Loucy (cell line): ENCODE measurements at regions not wholly inside any gene's neighbourhood (a gene's known extent, or its start where the extent isn't known, plus 50 kb on each side); places are given as distances from the start of the nearest gene placed in this dataset.

Experiments
- EZH2phosphoT487 ChIP-seq: fragments of 200-600 bp; IDR thresholded peaks from 2 replicates; pipeline ENCODE4 v1.6.1; 2018; ENCODE audit warnings: antibody characterized with exemption, mild to moderate bottlenecking, moderate library complexity, borderline replicate concordance
- TF ChIP-seq, protein P1 (sequence below): fragments of 200-600 bp; sonication (generic); conservative IDR thresholded peaks from 2 replicates; pipeline ENCODE4 v1.5.1; 2014; ENCODE audit warnings: mild to moderate bottlenecking, antibody characterized with exemption, low read length

DNA sequence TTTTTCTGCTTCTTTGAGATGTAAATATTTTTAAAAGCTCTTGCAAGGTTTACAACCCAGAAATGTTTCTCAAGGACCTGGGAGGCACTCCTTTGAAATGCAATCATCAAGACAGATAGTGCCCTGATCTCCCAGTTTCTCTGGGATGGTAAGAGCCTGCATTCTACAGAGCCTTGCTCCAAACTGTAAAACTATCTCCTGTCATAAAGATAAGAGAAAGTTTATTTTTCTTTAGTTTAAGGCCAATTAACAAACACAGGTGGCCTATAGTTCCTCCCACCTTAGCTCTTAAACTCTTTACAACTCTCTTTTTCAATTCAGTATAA lies 1231.1 kb upstream of the NUDT12 start:
- TF ChIP-seq, protein P1, sequence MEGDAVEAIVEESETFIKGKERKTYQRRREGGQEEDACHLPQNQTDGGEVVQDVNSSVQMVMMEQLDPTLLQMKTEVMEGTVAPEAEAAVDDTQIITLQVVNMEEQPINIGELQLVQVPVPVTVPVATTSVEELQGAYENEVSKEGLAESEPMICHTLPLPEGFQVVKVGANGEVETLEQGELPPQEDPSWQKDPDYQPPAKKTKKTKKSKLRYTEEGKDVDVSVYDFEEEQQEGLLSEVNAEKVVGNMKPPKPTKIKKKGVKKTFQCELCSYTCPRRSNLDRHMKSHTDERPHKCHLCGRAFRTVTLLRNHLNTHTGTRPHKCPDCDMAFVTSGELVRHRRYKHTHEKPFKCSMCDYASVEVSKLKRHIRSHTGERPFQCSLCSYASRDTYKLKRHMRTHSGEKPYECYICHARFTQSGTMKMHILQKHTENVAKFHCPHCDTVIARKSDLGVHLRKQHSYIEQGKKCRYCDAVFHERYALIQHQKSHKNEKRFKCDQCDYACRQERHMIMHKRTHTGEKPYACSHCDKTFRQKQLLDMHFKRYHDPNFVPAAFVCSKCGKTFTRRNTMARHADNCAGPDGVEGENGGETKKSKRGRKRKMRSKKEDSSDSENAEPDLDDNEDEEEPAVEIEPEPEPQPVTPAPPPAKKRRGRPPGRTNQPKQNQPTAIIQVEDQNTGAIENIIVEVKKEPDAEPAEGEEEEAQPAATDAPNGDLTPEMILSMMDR = no peak
- TF ChIP-seq EZH2phosphoT487 = no peak
